Calu3 (cell line): ENCODE measurements at regions not wholly inside any gene's neighbourhood (a gene's known extent, or its start where the extent isn't known, plus 50 kb on each side); places are given as distances from the start of the nearest gene placed in this dataset.

Experiments used
- BruUV-seq: library from RNA; stranded (reverse); fragments of 400-500 nt; replicated peaks from 2 replicates; lab custom pipeline; 2021; lab: Mats Ljungman, UMichigan
- CTCF ChIA-PET: fragments of 300-600 bp; sonication (Branson Sonifier 250); formaldehyde crosslinking; loops from one replicate; lab custom pipeline; 2022; ENCODE audit warnings: antibody characterized with exemption; lab: Charles Lee
- DNase-seq: peaks from one replicate; pipeline ENCODE4 v3.0.0; 2022
- H3K27ac Mint-ChIP-seq: one replicate; pipeline ENCODE4 v1.8.0; 2022; ENCODE audit warnings: mixed read lengths; ENCODE audit not compliant: unreplicated experiment
- H3K27me3 Mint-ChIP-seq: one replicate; pipeline ENCODE4 v1.8.0; 2022; ENCODE audit warnings: mixed read lengths; ENCODE audit not compliant: unreplicated experiment
- H3K36me3 Mint-ChIP-seq: one replicate; pipeline ENCODE4 v1.8.0; 2022; ENCODE audit warnings: mild to moderate bottlenecking, moderate library complexity, mixed read lengths; ENCODE audit not compliant: insufficient read depth, unreplicated experiment
- H3K4me1 Mint-ChIP-seq: one replicate; pipeline ENCODE4 v1.8.0; 2022; ENCODE audit warnings: mild to moderate bottlenecking, low read depth, mixed read lengths; ENCODE audit not compliant: unreplicated experiment
- H3K4me3 Mint-ChIP-seq: one replicate; pipeline ENCODE4 v1.8.0; 2022; ENCODE audit warnings: mild to moderate bottlenecking, low read depth, moderate library complexity, mixed read lengths; ENCODE audit not compliant: unreplicated experiment
- H3K9me3 Mint-ChIP-seq: one replicate; pipeline ENCODE4 v1.8.0; 2022; ENCODE audit warnings: low read depth, mixed read lengths; ENCODE audit not compliant: unreplicated experiment
- intact Hi-C: fragments of 100-400 bp; cut with micrococcal nuclease; formaldehyde crosslinking; loops from one replicate; pipeline ENCODE4 v1.10.0; 2022; ENCODE audit not compliant: unreplicated experiment
- TF ChIP-seq, protein P1 (sequence below): fragments of 200-600 bp; IDR thresholded peaks from one replicate; pipeline ENCODE4 v1.8.0; 2022; ENCODE audit warnings: antibody characterized with exemption; ENCODE audit not compliant: unreplicated experiment

DNA sequence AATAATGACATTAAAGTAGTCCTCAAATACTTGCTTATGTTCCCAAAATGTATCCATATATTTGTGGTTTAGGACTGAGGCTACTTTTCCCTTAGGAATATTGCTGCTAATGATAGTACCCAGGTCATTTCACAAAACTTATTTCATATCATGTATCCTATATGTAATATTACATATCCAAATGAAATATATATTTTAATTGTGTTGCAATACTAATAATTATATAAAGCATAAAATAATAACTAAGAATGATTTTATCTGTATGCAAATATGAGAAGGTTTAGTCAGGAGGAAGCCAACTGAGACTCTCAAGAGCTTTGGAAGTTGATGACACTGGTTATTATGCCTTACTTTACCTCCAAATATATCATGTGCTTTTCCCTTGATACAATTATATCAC lies 231.5 kb upstream of the KLF14 start:
- no peaks in the 10 kb centered on the region for H3K27me3 Mint-ChIP-seq
- H3K27ac Mint-ChIP-seq = no peak overlapping the region
- DNase-seq = no peak
- intact Hi-C loops = no loop called here
- TF ChIP-seq, protein P1, sequence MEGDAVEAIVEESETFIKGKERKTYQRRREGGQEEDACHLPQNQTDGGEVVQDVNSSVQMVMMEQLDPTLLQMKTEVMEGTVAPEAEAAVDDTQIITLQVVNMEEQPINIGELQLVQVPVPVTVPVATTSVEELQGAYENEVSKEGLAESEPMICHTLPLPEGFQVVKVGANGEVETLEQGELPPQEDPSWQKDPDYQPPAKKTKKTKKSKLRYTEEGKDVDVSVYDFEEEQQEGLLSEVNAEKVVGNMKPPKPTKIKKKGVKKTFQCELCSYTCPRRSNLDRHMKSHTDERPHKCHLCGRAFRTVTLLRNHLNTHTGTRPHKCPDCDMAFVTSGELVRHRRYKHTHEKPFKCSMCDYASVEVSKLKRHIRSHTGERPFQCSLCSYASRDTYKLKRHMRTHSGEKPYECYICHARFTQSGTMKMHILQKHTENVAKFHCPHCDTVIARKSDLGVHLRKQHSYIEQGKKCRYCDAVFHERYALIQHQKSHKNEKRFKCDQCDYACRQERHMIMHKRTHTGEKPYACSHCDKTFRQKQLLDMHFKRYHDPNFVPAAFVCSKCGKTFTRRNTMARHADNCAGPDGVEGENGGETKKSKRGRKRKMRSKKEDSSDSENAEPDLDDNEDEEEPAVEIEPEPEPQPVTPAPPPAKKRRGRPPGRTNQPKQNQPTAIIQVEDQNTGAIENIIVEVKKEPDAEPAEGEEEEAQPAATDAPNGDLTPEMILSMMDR = no peak
- H3K4me1 Mint-ChIP-seq = peaks cover 32% of the 10 kb centered on the region
- no peaks in the 10 kb centered on the region for H3K9me3 Mint-ChIP-seq
- BruUV-seq = no TSS peak
- no peak overlapping the region for H3K4me3 Mint-ChIP-seq
- H3K36me3 Mint-ChIP-seq = peaks cover 7% of the 10 kb centered on the region
- CTCF ChIA-PET = no interaction called here

DNA sequence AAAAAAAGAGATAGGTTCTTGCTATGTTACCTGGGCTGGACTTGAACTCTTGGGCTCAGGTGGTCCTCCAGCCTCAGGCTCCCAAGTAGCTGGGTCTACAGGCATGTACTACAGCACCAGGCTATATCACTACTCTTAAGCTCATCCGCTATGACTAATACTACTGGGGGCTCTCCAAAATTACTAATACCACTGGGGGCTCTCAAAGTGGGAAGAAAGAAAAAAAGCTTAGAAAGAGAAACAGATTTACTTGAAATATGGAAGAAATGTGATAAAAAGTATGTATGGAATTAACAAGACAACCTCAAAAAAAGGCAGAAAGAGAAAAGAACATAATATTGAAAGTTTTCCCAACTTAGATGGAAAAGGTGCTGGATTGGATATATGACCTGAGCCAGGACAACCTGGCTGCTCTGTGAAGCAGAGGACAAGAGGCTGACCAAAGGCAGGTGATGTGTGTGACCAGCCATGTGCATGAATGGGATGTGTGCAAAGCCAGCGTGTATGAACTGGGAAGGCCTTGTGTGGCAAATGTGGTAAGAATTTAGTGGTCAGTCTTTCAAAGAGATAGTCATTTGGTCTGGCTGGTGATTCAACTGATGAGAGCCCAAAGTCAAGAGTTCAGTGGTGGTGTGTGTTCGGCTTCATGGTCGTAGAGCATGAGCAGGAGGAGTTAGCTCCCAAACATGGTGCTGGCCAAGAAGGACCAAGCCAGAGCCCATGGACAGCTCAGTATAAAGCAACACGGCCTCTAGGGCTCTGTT lies 232.4 kb upstream of the KLF14 start:
- Mint-ChIP-seq H3K27ac (no peak overlapping the region), H3K27me3 (no peaks in the 10 kb centered on the region), H3K4me1 (peaks cover 31% of the 10 kb centered on the region), H3K36me3 (peaks cover 5% of the 10 kb centered on the region), H3K4me3 (no peak overlapping the region), H3K9me3 (no peaks in the 10 kb centered on the region)
- intact Hi-C loops = no loop called here
- CTCF ChIA-PET = no interaction called here
- TF ChIP-seq, protein P1 = no peak
- no TSS peak for BruUV-seq
- DNase-seq = no peak

- no peak overlapping the region for H3K27ac Mint-ChIP-seq
- BruUV-seq = no TSS peak
- no peaks in the 10 kb centered on the region for H3K27me3 Mint-ChIP-seq
- CTCF ChIA-PET = interaction anchor here (1.0 to 1.1 kb wide), 2 partner anchors 12 to 52 kb away, joined by 3 to 5 read pairs; no protein-coding TSS in a partner anchor
- H3K36me3 Mint-ChIP-seq = no peaks in the 10 kb centered on the region
- TF ChIP-seq, protein P1 = no peak
- H3K4me1 Mint-ChIP-seq = peaks cover 11% of the 10 kb centered on the region
- H3K9me3 Mint-ChIP-seq = no peaks in the 10 kb centered on the region
- no peak overlapping the region for H3K4me3 Mint-ChIP-seq
- intact Hi-C loops = no loop called here
- DNase-seq = no peak
These were observed 236.2 kb upstream of the KLF14 start for GRCh38 chr7:130970196-130970595.

GRCh38 chr7:130970696-130971095 lies 236.7 kb upstream of the KLF14 start:
- CTCF ChIA-PET = interaction anchor here (0.7 to 1.1 kb wide), 4 partner anchors 11 to 677 kb away, joined by 3 to 6 read pairs (median 4); no protein-coding TSS in a partner anchor
- no peaks in the 10 kb centered on the region for H3K9me3 Mint-ChIP-seq
- H3K4me1 Mint-ChIP-seq = peaks cover 11% of the 10 kb centered on the region
- H3K27ac Mint-ChIP-seq = no peak overlapping the region
- TF ChIP-seq, protein P1 = no peak
- H3K36me3 Mint-ChIP-seq = no peaks in the 10 kb centered on the region
- H3K4me3 Mint-ChIP-seq = no peak overlapping the region
- no peak for DNase-seq
- H3K27me3 Mint-ChIP-seq = no peaks in the 10 kb centered on the region
- no TSS peak for BruUV-seq
- intact Hi-C loops = no loop called here
